Panc1 (cell line): ENCODE measurements at regions not wholly inside any gene's neighbourhood (a gene's known extent, or its start where the extent isn't known, plus 50 kb on each side); places are given as distances from the start of the nearest gene placed in this dataset.

Experiments used
- ATAC-seq: fragments of 200-7000 bp; cut with Tn5 transposase; 2 replicates; pipeline ENCODE4 v1.9.1; 2020; ENCODE audit warnings: mild to moderate bottlenecking, moderate library complexity
- BruUV-seq: library from RNA; stranded (reverse); fragments of 400-500 nt; replicated peaks from 2 replicates; lab custom pipeline; 2021; lab: Mats Ljungman, UMichigan
- CTCF ChIA-PET: fragments of 300-600 bp; sonication (Branson Sonifier 250); formaldehyde crosslinking; loops from one replicate; lab custom pipeline; 2022; ENCODE audit warnings: antibody characterized with exemption; lab: Charles Lee
- POLR2A ChIA-PET: fragments of 300-600 bp; sonication (Branson Sonifier 250); formaldehyde crosslinking; loops from one replicate; lab custom pipeline; 2022; ENCODE audit warnings: antibody characterized with exemption; lab: Charles Lee
- DNase-seq: peaks from one replicate; pipeline ENCODE4 v3.0.0-alpha.2; 2010; ENCODE audit warnings: low read depth, low spot score
- H3K27ac ChIP-seq: 2 replicates; pipeline ENCODE4 v1.5.1; 2011; ENCODE audit warnings: mild to moderate bottlenecking, low read length, inconsistent platforms
- H3K27me3 ChIP-seq: fragments of 200-500 bp; sonication (Bioruptor generic); 2 replicates; pipeline ENCODE4 v1.6.0; 2014; ENCODE audit warnings: low read length, inconsistent platforms; ENCODE audit not compliant: control insufficient read depth, insufficient read depth
- H3K36me3 ChIP-seq: fragments of 200-500 bp; sonication (Bioruptor generic); 2 replicates; pipeline ENCODE4 v1.5.1; 2014; ENCODE audit warnings: inconsistent platforms, mild to moderate bottlenecking, low read length, moderate library complexity; ENCODE audit not compliant: control insufficient read depth, insufficient read depth
- H3K4me1 ChIP-seq: 2 replicates; pipeline ENCODE4 v1.5.1; 2011; ENCODE audit warnings: inconsistent platforms, mild to moderate bottlenecking, low read length, moderate library complexity; ENCODE audit not compliant: control insufficient read depth, insufficient read depth
- H3K4me3 ChIP-seq, 2 experiments: 2 replicates each; pipeline ENCODE4 v1.5.1; 2011 to 2012; ENCODE audit warnings: low read depth in 2 of 2, low read length in 2 of 2, mild to moderate bottlenecking in 2 of 2, inconsistent platforms in 1 of 2, moderate library complexity in 1 of 2
- H3K9me3 ChIP-seq: fragments of 200-500 bp; sonication (Bioruptor generic); 2 replicates; pipeline ENCODE4 v1.5.1; 2014; ENCODE audit warnings: low read depth, mild to moderate bottlenecking, inconsistent platforms, low read length, moderate library complexity; ENCODE audit not compliant: control insufficient read depth, insufficient read depth
- CTCF ChIP-seq: fragments of 450-650 bp; IDR thresholded peaks from 2 replicates; pipeline ENCODE4 v1.5.1; 2017; ENCODE audit warnings: mild to moderate bottlenecking
- POLR2AphosphoS5 ChIP-seq: IDR thresholded peaks from 2 replicates; pipeline ENCODE4 v1.6.1; 2012; ENCODE audit warnings: mild to moderate bottlenecking, low read depth, low read length, moderate library complexity
- REST ChIP-seq, 2 experiments: IDR thresholded peaks; 2 replicates each; pipeline ENCODE4 v1.6.1; 2011 to 2012; ENCODE audit warnings: low read depth in 2 of 2, control low read depth in 1 of 2, low read length in 1 of 2, mild to moderate bottlenecking in 1 of 2, moderate library complexity in 1 of 2; ENCODE audit not compliant: insufficient read depth in 1 of 2
- SIN3A ChIP-seq: IDR thresholded peaks from 2 replicates; pipeline ENCODE4 v1.6.1; 2012; ENCODE audit warnings: low read depth, mild to moderate bottlenecking, low read length, moderate library complexity, borderline replicate concordance; ENCODE audit not compliant: insufficient read depth
- TCF7L2 ChIP-seq: IDR thresholded peaks from 2 replicates; pipeline ENCODE4 v1.6.1; 2011; ENCODE audit warnings: mild to moderate bottlenecking, low read depth, low read length, inconsistent platforms
- in situ Hi-C: cut with HindIII; loops from 2 replicates; pipeline ENCODE4 v1.10.0; 2016; ENCODE audit warnings: low sequenced_read_pairs, low pct_unique_long_range_greater_than_20kb
- intact Hi-C: fragments of 100-400 bp; cut with micrococcal nuclease; formaldehyde crosslinking; loops from one replicate; pipeline ENCODE4 v1.10.0; 2022; ENCODE audit not compliant: unreplicated experiment

- ChIA-PET POLR2A (no interaction called here), CTCF (no interaction called here)
- Histone ChIP-seq H3K4me3 (no peak overlapping the region), H3K27ac (no peak overlapping the region), H3K4me1 (no peaks in the 10 kb centered on the region), H3K36me3 (no peaks in the 10 kb centered on the region), H3K27me3 (peaks cover 8% of the 10 kb centered on the region), H3K9me3 (no peaks in the 10 kb centered on the region)
- no peak for ATAC-seq
- BruUV-seq = no TSS peak
- in situ Hi-C loops = no loop called here
- intact Hi-C loops = no loop called here
- no peak for TF ChIP-seq SIN3A
- no peak for TF ChIP-seq POLR2AphosphoS5
- no peak for TF ChIP-seq REST (IDR thresholded peaks at IDR 0.05; ENCODE audit: insufficient read depth in 1 of 2, low read depth in 2 of 2, low read length in 1 of 2)
- TF ChIP-seq TCF7L2 = no peak
- no peak for TF ChIP-seq CTCF
- no peak for DNase-seq
Observed at GRCh38 chr20:1710484-1710883, 52.9 kb upstream of the SIRPG start.

GRCh38 chr20:1707588-1708449, 50.2 kb upstream of the SIRPG start:
- DNase-seq (no peak), ATAC-seq (no peak)
- Histone ChIP-seq H3K27ac (no peak overlapping the region), H3K9me3 (no peaks in the 10 kb centered on the region), H3K27me3 (peaks cover 9% of the 10 kb centered on the region), H3K4me3 (no peak overlapping the region), H3K4me1 (no peaks in the 10 kb centered on the region), H3K36me3 (no peaks in the 10 kb centered on the region)
- ChIA-PET POLR2A (no interaction called here), CTCF (no interaction called here)
- no peak for TF ChIP-seq REST (IDR thresholded peaks at IDR 0.05; ENCODE audit: insufficient read depth in 1 of 2, low read depth in 2 of 2, low read length in 1 of 2)
- in situ Hi-C loops (no loop called here), intact Hi-C loops (no loop called here)
- no TSS peak for BruUV-seq
